OCI-LY7 (cell line): ENCODE measurements at regions not wholly inside any gene's neighbourhood (a gene's known extent, or its start where the extent isn't known, plus 50 kb on each side); places are given as distances from the start of the nearest gene placed in this dataset.
"Not testable (repeated sequence)": the region's sequence is repeated elsewhere in the genome, so short reads cannot be mapped to it uniquely, and the experiment has no call there.

Source experiments
- BruUV-seq: library from RNA; stranded (reverse); fragments of 400-500 nt; replicated peaks from 2 replicates; lab custom pipeline; 2021; lab: Mats Ljungman, UMichigan
- CTCF ChIA-PET: fragments of 300-600 bp; sonication (Branson Sonifier 250); formaldehyde crosslinking; loops from one replicate; lab custom pipeline; 2022; ENCODE audit warnings: antibody characterized with exemption; ENCODE audit not compliant: unreplicated experiment; lab: Charles Lee
- POLR2A ChIA-PET: fragments of 300-600 bp; sonication (Branson Sonifier 250); formaldehyde crosslinking; loops from one replicate; lab custom pipeline; 2022; ENCODE audit warnings: antibody characterized with exemption; lab: Charles Lee
- DNase-seq: peaks from one replicate; pipeline ENCODE4 v3.0.0-alpha.2; 2015; ENCODE audit warnings: low spot score
- H2AFZ ChIP-seq: fragments of 200-600 bp; sonication (generic), shearing (Covaris generic); 2 replicates; pipeline ENCODE4 v1.6.1; 2014; ENCODE audit warnings: mild to moderate bottlenecking, antibody characterized with exemption, low read length, moderate library complexity
- H3K27ac ChIP-seq: fragments of 200-600 bp; sonication (generic); 2 replicates; pipeline ENCODE4 v1.5.1; 2014; ENCODE audit warnings: mixed run types, low read depth, mild to moderate bottlenecking, moderate library complexity, low read length, inconsistent platforms; ENCODE audit not compliant: poor library complexity, severe bottlenecking
- H3K36me3 ChIP-seq: fragments of 200-600 bp; sonication (generic); 2 replicates; pipeline ENCODE4 v1.6.1; 2014; ENCODE audit warnings: mild to moderate bottlenecking, antibody characterized with exemption, low read length, moderate library complexity, mixed read lengths; ENCODE audit not compliant: insufficient read depth
- H3K4me1 ChIP-seq: fragments of 200-600 bp; sonication (generic); 2 replicates; pipeline ENCODE4 v1.5.1; 2014; ENCODE audit warnings: mild to moderate bottlenecking, low read length; ENCODE audit not compliant: insufficient read depth, poor library complexity, severe bottlenecking
- H3K4me2 ChIP-seq: fragments of 200-600 bp; sonication (generic); 2 replicates; pipeline ENCODE4 v1.6.1; 2014; ENCODE audit warnings: mild to moderate bottlenecking, low read length
- H3K4me3 ChIP-seq: fragments of 200-600 bp; sonication (generic); 2 replicates; pipeline ENCODE4 v1.5.1; 2014; ENCODE audit warnings: mild to moderate bottlenecking, low read depth, low read length; ENCODE audit not compliant: poor library complexity, severe bottlenecking
- H3K79me2 ChIP-seq: fragments of 200-600 bp; sonication (generic); 2 replicates; pipeline ENCODE4 v1.6.1; 2016; ENCODE audit warnings: low read depth, mild to moderate bottlenecking, low read length, moderate library complexity, mixed read lengths; ENCODE audit not compliant: insufficient read depth
- H3K9me2 ChIP-seq: fragments of 200-600 bp; sonication (generic); 2 replicates; pipeline ENCODE4 v1.6.1; 2016; ENCODE audit warnings: mild to moderate bottlenecking, low read length, mixed read lengths; ENCODE audit not compliant: insufficient read depth
- H3K9me3 ChIP-seq: fragments of 200-600 bp; sonication (generic); 2 replicates; pipeline ENCODE4 v1.6.1; 2014; ENCODE audit warnings: mild to moderate bottlenecking, mixed run types, low read length, mixed read lengths
- H4K20me1 ChIP-seq: fragments of 200-600 bp; sonication (generic); 2 replicates; pipeline ENCODE4 v1.6.1; 2014; ENCODE audit warnings: mild to moderate bottlenecking, antibody characterized with exemption, low read length, moderate library complexity, mixed read lengths; ENCODE audit not compliant: insufficient read depth
- EZH2phosphoT487 ChIP-seq: fragments of 200-600 bp; sonication (generic); IDR thresholded peaks from 2 replicates; pipeline ENCODE4 v1.6.1; 2018; ENCODE audit warnings: low read depth, borderline replicate concordance, mild to moderate bottlenecking, mixed run types, antibody characterized with exemption, low read length, moderate library complexity, mixed read lengths
- intact Hi-C: fragments of 100-400 bp; cut with micrococcal nuclease; formaldehyde crosslinking; loops from one replicate; pipeline ENCODE4 v1.10.0; 2022; ENCODE audit not compliant: unreplicated experiment
- TF ChIP-seq, protein P1 (sequence below): fragments of 200-600 bp; sonication (generic); conservative IDR thresholded peaks from 2 replicates; pipeline ENCODE4 v1.5.1; 2014; ENCODE audit warnings: mild to moderate bottlenecking, antibody characterized with exemption, low read length, moderate library complexity, mixed read lengths

DNA sequence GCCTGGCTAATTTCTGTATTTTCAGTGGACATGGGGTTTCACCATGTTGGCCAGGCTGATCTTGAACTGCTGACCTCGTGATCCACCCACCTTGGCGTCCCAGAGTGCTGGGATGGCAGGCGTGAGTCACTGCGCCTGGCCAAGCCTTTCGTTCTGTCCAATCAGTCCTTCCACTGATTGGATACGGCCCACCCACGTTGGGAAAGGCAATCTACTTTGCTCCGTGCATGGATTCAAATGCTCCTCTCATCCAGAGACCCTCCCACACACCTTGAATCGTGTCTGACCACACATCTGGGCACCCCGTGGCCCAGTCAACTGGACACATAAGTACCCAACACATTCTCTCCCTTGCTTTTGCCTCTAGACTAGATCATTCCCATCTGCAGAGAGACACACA is 74.9 kb downstream of the CRLF2 start:
- no peak overlapping the region for H3K4me3 ChIP-seq
- TF ChIP-seq, protein P1, sequence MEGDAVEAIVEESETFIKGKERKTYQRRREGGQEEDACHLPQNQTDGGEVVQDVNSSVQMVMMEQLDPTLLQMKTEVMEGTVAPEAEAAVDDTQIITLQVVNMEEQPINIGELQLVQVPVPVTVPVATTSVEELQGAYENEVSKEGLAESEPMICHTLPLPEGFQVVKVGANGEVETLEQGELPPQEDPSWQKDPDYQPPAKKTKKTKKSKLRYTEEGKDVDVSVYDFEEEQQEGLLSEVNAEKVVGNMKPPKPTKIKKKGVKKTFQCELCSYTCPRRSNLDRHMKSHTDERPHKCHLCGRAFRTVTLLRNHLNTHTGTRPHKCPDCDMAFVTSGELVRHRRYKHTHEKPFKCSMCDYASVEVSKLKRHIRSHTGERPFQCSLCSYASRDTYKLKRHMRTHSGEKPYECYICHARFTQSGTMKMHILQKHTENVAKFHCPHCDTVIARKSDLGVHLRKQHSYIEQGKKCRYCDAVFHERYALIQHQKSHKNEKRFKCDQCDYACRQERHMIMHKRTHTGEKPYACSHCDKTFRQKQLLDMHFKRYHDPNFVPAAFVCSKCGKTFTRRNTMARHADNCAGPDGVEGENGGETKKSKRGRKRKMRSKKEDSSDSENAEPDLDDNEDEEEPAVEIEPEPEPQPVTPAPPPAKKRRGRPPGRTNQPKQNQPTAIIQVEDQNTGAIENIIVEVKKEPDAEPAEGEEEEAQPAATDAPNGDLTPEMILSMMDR: no peak
- no peak for TF ChIP-seq EZH2phosphoT487
- intact Hi-C loops: no loop called here
- ChIA-PET CTCF (no interaction called here), POLR2A (no interaction called here)
- H3K9me2 ChIP-seq: no peaks in the 10 kb centered on the region
- H3K4me1 ChIP-seq: no peaks in the 10 kb centered on the region
- no peaks in the 10 kb centered on the region for H4K20me1 ChIP-seq
- no peaks in the 10 kb centered on the region for H3K36me3 ChIP-seq
- no peaks in the 10 kb centered on the region for H3K9me3 ChIP-seq
- BruUV-seq: no TSS peak
- H3K27ac ChIP-seq: no peak overlapping the region
- DNase-seq: no peak
- no peak overlapping the region for H3K4me2 ChIP-seq
- H3K79me2 ChIP-seq: no peaks in the 10 kb centered on the region
- H2AFZ ChIP-seq: no peak overlapping the region

DNA sequence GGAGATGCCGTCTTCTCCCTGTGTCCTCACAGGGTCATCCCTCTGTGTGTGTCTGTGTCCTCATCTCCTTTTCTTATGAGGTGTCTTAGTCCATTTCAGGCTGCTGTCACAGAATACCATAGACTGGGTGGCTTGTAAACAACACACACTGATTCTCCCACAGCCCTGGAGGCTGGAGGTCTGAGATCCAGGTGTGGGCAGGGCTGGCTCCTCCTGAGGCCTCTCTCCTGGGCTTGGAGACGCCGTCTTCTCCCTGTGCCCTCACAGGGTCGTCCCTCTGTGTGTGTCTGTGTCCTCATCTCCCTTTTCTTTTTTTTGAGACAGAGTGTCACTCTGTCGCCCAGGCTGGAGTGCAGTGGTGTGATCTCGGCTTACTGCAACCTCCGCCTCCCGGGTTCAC is 75.9 kb downstream of the CRLF2 start:
- intact Hi-C loops, H3K4me3 ChIP-seq, H4K20me1 ChIP-seq, BruUV-seq, H3K4me2 ChIP-seq, H3K36me3 ChIP-seq, H3K79me2 ChIP-seq, H2AFZ ChIP-seq, H3K9me2 ChIP-seq, POLR2A ChIA-PET, CTCF ChIA-PET, H3K9me3 ChIP-seq, H3K27ac ChIP-seq, H3K4me1 ChIP-seq, DNase-seq: not testable (repeated sequence)

DNA sequence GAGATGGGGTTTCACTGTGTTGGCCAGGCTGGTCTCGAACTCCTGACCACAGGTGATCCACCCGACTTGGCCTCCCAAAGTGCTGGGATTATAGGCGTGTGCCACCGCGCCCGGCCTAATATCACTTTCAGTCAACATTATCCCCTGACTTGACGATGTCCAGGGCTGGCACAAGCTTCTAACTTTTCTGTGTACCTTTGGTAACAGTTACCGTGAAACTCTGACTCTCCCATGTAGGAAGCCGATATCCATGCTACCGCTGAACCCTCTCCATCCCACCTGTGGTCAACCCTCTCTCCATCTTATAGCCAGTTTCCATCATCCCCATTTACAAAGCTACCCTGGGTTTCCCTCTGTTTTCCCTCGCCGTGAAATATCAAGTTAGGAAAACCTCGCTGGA is 77.5 kb downstream of the CRLF2 start:
- DNase-seq: no peak
- ChIA-PET CTCF (no interaction called here), POLR2A (no interaction called here)
- no peaks in the 10 kb centered on the region for H3K79me2 ChIP-seq
- H3K9me3 ChIP-seq: no peaks in the 10 kb centered on the region
- no peaks in the 10 kb centered on the region for H3K9me2 ChIP-seq
- H3K4me2 ChIP-seq: no peak overlapping the region
- H3K4me1 ChIP-seq: no peaks in the 10 kb centered on the region
- no peak for TF ChIP-seq EZH2phosphoT487
- TF ChIP-seq, protein P1: no peak
- no peak overlapping the region for H2AFZ ChIP-seq
- no peaks in the 10 kb centered on the region for H4K20me1 ChIP-seq
- intact Hi-C loops: no loop called here
- no peak overlapping the region for H3K4me3 ChIP-seq
- BruUV-seq: no TSS peak
- H3K36me3 ChIP-seq: no peaks in the 10 kb centered on the region
- no peak overlapping the region for H3K27ac ChIP-seq
